ENCODE measurements at regions not wholly inside any gene's neighbourhood (a gene's known extent, or its start where the extent isn't known, plus 50 kb on each side); places are given as distances from the start of the nearest gene placed in this dataset.
A peak's percentile ranks its signal among the peaks of the same experiment; 100 is the strongest.

GRCh38 chr5:35297755-35298154 is 67.5 kb upstream of the PRLR start:
- no peak overlapping the region for H3K27ac ChIP-seq (ENCODE audit: insufficient read depth, low read length)
- H4K20me1 ChIP-seq (ENCODE audit: control insufficient read depth, extremely low read depth, insufficient read depth, low read length): no peaks in the 10 kb centered on the region
- no peak overlapping the region for H2AFZ ChIP-seq (ENCODE audit: low read length)
- no peak overlapping the region for H3K4me2 ChIP-seq (ENCODE audit: extremely low read depth, insufficient read depth, low read length)
- no peaks in the 10 kb centered on the region for H3K79me2 ChIP-seq (ENCODE audit: control insufficient read depth, insufficient read depth, low read length)
- no peak overlapping the region for H3K9ac ChIP-seq (ENCODE audit: insufficient read depth, low read length)
- DNase-seq (ENCODE audit: low read depth in 2 of 2): no peak
- H3K9me3 ChIP-seq (ENCODE audit: control insufficient read depth, insufficient read depth, low read depth, low read length): no peaks in the 10 kb centered on the region
- no peaks in the 10 kb centered on the region for H3K27me3 ChIP-seq (ENCODE audit: control insufficient read depth, insufficient read depth, low read length)
- H3K4me3 ChIP-seq (replicated peaks in 1 of 4; ENCODE audit: control extremely low read depth in 1 of 4, insufficient read depth in 1 of 4, low read depth in 3 of 4, low read length in 4 of 4): no peak overlapping the region
- H3K4me1 ChIP-seq (ENCODE audit: control insufficient read depth, extremely low read depth, insufficient read depth, low read length): no peaks in the 10 kb centered on the region
- no peaks in the 10 kb centered on the region for H3K36me3 ChIP-seq (ENCODE audit: control insufficient read depth, insufficient read depth, low read length)
- TF ChIP-seq EZH2 (IDR thresholded peaks at IDR 0.05; ENCODE audit: low read length, missing control alignments) (no peak), CTCF (conservative IDR thresholded peaks at IDR 0.05 in 1 of 2, IDR thresholded peaks at IDR 0.05 in 1 of 2; ENCODE audit: low read depth in 1 of 2, low read length in 2 of 2) (no peak)

GRCh38 chr5:35294976-35295375 is 64.7 kb upstream of the PRLR start:
- Histone ChIP-seq H2AFZ (ENCODE audit: low read length) (no peak overlapping the region), H3K36me3 (ENCODE audit: control insufficient read depth, insufficient read depth, low read length) (no peaks in the 10 kb centered on the region), H3K9ac (ENCODE audit: insufficient read depth, low read length) (no peak overlapping the region), H3K79me2 (ENCODE audit: control insufficient read depth, insufficient read depth, low read length) (no peaks in the 10 kb centered on the region), H3K4me3 (replicated peaks in 1 of 4; ENCODE audit: control extremely low read depth in 1 of 4, insufficient read depth in 1 of 4, low read depth in 3 of 4, low read length in 4 of 4) (no peak overlapping the region), H3K4me2 (ENCODE audit: extremely low read depth, insufficient read depth, low read length) (no peak overlapping the region), H3K27me3 (ENCODE audit: control insufficient read depth, insufficient read depth, low read length) (no peaks in the 10 kb centered on the region), H3K4me1 (ENCODE audit: control insufficient read depth, extremely low read depth, insufficient read depth, low read length) (no peaks in the 10 kb centered on the region), H4K20me1 (ENCODE audit: control insufficient read depth, extremely low read depth, insufficient read depth, low read length) (no peaks in the 10 kb centered on the region), H3K9me3 (ENCODE audit: control insufficient read depth, insufficient read depth, low read depth, low read length) (no peaks in the 10 kb centered on the region), H3K27ac (ENCODE audit: insufficient read depth, low read length) (no peak overlapping the region)
- DNase-seq (ENCODE audit: low read depth in 2 of 2): no peak
- no peak for TF ChIP-seq EZH2 (IDR thresholded peaks at IDR 0.05; ENCODE audit: low read length, missing control alignments)
- TF ChIP-seq CTCF (conservative IDR thresholded peaks at IDR 0.05 in 1 of 2, IDR thresholded peaks at IDR 0.05 in 1 of 2; ENCODE audit: low read depth in 1 of 2, low read length in 2 of 2): peak in 1 of 2 donors; percentile 6

- H3K79me2 ChIP-seq (ENCODE audit: control insufficient read depth, insufficient read depth, low read length): no peaks in the 10 kb centered on the region
- TF ChIP-seq EZH2 (IDR thresholded peaks at IDR 0.05; ENCODE audit: low read length, missing control alignments) (no peak), CTCF (conservative IDR thresholded peaks at IDR 0.05 in 1 of 2, IDR thresholded peaks at IDR 0.05 in 1 of 2; ENCODE audit: low read depth in 1 of 2, low read length in 2 of 2) (no peak)
- H4K20me1 ChIP-seq (ENCODE audit: control insufficient read depth, extremely low read depth, insufficient read depth, low read length): no peaks in the 10 kb centered on the region
Observed at GRCh38 chr5:35294017-35294416, 63.7 kb upstream of the PRLR start.

More at GRCh38 chr5:35294017-35294416, 63.7 kb upstream of the PRLR start:
- Histone ChIP-seq H3K27ac (ENCODE audit: insufficient read depth, low read length) (no peak overlapping the region), H3K36me3 (ENCODE audit: control insufficient read depth, insufficient read depth, low read length) (no peaks in the 10 kb centered on the region), H3K9me3 (ENCODE audit: control insufficient read depth, insufficient read depth, low read depth, low read length) (no peaks in the 10 kb centered on the region), H3K9ac (ENCODE audit: insufficient read depth, low read length) (no peak overlapping the region), H2AFZ (ENCODE audit: low read length) (no peak overlapping the region), H3K27me3 (ENCODE audit: control insufficient read depth, insufficient read depth, low read length) (no peaks in the 10 kb centered on the region), H3K4me2 (ENCODE audit: extremely low read depth, insufficient read depth, low read length) (no peak overlapping the region), H3K4me1 (ENCODE audit: control insufficient read depth, extremely low read depth, insufficient read depth, low read length) (no peaks in the 10 kb centered on the region), H3K4me3 (replicated peaks in 1 of 4; ENCODE audit: control extremely low read depth in 1 of 4, insufficient read depth in 1 of 4, low read depth in 3 of 4, low read length in 4 of 4) (no peak overlapping the region)
- DNase-seq (ENCODE audit: low read depth in 2 of 2): no peak

All from fibroblast of lung (primary cell).